ENCODE measurements at regions not wholly inside any gene's neighbourhood (a gene's known extent, or its start where the extent isn't known, plus 50 kb on each side); places are given as distances from the start of the nearest gene placed in this dataset.

GRCh38 chr9:105975886-105976645 is 281.7 kb downstream of the TMEM38B start:
- TF ChIP-seq, protein P1, sequence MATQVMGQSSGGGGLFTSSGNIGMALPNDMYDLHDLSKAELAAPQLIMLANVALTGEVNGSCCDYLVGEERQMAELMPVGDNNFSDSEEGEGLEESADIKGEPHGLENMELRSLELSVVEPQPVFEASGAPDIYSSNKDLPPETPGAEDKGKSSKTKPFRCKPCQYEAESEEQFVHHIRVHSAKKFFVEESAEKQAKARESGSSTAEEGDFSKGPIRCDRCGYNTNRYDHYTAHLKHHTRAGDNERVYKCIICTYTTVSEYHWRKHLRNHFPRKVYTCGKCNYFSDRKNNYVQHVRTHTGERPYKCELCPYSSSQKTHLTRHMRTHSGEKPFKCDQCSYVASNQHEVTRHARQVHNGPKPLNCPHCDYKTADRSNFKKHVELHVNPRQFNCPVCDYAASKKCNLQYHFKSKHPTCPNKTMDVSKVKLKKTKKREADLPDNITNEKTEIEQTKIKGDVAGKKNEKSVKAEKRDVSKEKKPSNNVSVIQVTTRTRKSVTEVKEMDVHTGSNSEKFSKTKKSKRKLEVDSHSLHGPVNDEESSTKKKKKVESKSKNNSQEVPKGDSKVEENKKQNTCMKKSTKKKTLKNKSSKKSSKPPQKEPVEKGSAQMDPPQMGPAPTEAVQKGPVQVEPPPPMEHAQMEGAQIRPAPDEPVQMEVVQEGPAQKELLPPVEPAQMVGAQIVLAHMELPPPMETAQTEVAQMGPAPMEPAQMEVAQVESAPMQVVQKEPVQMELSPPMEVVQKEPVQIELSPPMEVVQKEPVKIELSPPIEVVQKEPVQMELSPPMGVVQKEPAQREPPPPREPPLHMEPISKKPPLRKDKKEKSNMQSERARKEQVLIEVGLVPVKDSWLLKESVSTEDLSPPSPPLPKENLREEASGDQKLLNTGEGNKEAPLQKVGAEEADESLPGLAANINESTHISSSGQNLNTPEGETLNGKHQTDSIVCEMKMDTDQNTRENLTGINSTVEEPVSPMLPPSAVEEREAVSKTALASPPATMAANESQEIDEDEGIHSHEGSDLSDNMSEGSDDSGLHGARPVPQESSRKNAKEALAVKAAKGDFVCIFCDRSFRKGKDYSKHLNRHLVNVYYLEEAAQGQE (IDR thresholded peaks at IDR 0.05; ENCODE audit: insufficient read depth in 1 of 2, low read depth in 2 of 2, low read length in 2 of 2), result no peak
- no peak for TF ChIP-seq POLR2AphosphoS5 (IDR thresholded peaks at IDR 0.05; ENCODE audit: low read depth, low read length)
- no peak for TF ChIP-seq TAF1 (IDR thresholded peaks at IDR 0.05; ENCODE audit: borderline replicate concordance, insufficient read depth, low read length)

All from PFSK-1 (cell line).